Epithelial cell of esophagus (primary cell): ENCODE measurements at regions not wholly inside any gene's neighbourhood (a gene's known extent, or its start where the extent isn't known, plus 50 kb on each side); places are given as distances from the start of the nearest gene placed in this dataset.

Experiments used
- DNase-seq: peaks from one replicate; pipeline ENCODE4 v3.0.0; 2010; ENCODE audit warnings: low read depth
- H3K4me3 ChIP-seq: 2 replicates; pipeline ENCODE4 v1.5.1; 2011; ENCODE audit warnings: mild to moderate bottlenecking, low read length, control low read depth
- CTCF ChIP-seq: IDR thresholded peaks from 2 replicates; pipeline ENCODE4 v1.5.1; 2011; ENCODE audit warnings: low read depth, mild to moderate bottlenecking, low read length, control low read depth, inconsistent platforms; ENCODE audit not compliant: insufficient read depth; ENCODE audit errors: missing control alignments

- no peak overlapping the region for H3K4me3 ChIP-seq
- peak; percentile 55 for DNase-seq
- peak; percentile 9 for TF ChIP-seq CTCF
Observed at GRCh38 chr2:139790807-139791752, 1010.9 kb upstream of the NXPH2 start.

- DNase-seq: no peak
- no peak overlapping the region for H3K4me3 ChIP-seq
- no peak for TF ChIP-seq CTCF
Observed at GRCh38 chr2:139790136-139790535, 1009.9 kb upstream of the NXPH2 start.

GRCh38 chr2:139778732-139779131 lies 998.5 kb upstream of the NXPH2 start:
- TF ChIP-seq CTCF: no peak
- no peak overlapping the region for H3K4me3 ChIP-seq
- no peak for DNase-seq

GRCh38 chr2:139773720-139774277 lies 993.6 kb upstream of the NXPH2 start:
- H3K4me3 ChIP-seq: no peak overlapping the region
- DNase-seq: no peak
- no peak for TF ChIP-seq CTCF

- TF ChIP-seq CTCF: no peak
- no peak overlapping the region for H3K4me3 ChIP-seq
- no peak for DNase-seq
Observed at GRCh38 chr2:139769633-139770032, 989.4 kb upstream of the NXPH2 start.

GRCh38 chr2:139763705-139764104 lies 983.5 kb upstream of the NXPH2 start:
- DNase-seq: no peak
- H3K4me3 ChIP-seq: no peak overlapping the region
- no peak for TF ChIP-seq CTCF
